Stimulated activated CD8-positive, alpha-beta memory T cell treated with anti-CD3 and anti-CD28 coated beads, Interleukin-4, amount 100 ng/mL, for 48 hours (primary cell): ENCODE measurements at regions not wholly inside any gene's neighbourhood (a gene's known extent, or its start where the extent isn't known, plus 50 kb on each side); places are given as distances from the start of the nearest gene placed in this dataset.
"Not testable (repeated sequence)": the region's sequence is repeated elsewhere in the genome, so short reads cannot be mapped to it uniquely, and the experiment has no call there.

Source experiments
- DNase-seq: peaks from one replicate; pipeline ENCODE4 v3.0.0-alpha.2; 2020

- DNase-seq: no peak
Observed at GRCh38 chr2:146437712-146438111, 1407.1 kb upstream of the ACVR2A start.

- DNase-seq: no peak
Observed at GRCh38 chr2:146433116-146433875, 1411.5 kb upstream of the ACVR2A start.

GRCh38 chr2:146429366-146429765 lies 1415.5 kb upstream of the ACVR2A start:
- DNase-seq: no peak

GRCh38 chr2:146417942-146418341 lies 1426.9 kb upstream of the ACVR2A start:
- DNase-seq: no peak

- no peak for DNase-seq
Observed at GRCh38 chr2:146415291-146415690, 1429.5 kb upstream of the ACVR2A start.

GRCh38 chr2:146414456-146414855 lies 1430.4 kb upstream of the ACVR2A start:
- DNase-seq: no peak

GRCh38 chr2:146413086-146413610 lies 1431.7 kb upstream of the ACVR2A start:
- no peak for DNase-seq

GRCh38 chr2:146412625-146413024 lies 1432.2 kb upstream of the ACVR2A start:
- DNase-seq: no peak

GRCh38 chr2:146405402-146406309 lies 1439.2 kb upstream of the ACVR2A start:
- not testable (repeated sequence) for DNase-seq

- DNase-seq: not testable (repeated sequence)
Observed at GRCh38 chr2:146403546-146404160, 1441.2 kb upstream of the ACVR2A start.

- DNase-seq: no peak
Observed at GRCh38 chr2:146392631-146393030, 1452.2 kb upstream of the ACVR2A start.

- no peak for DNase-seq
Observed at GRCh38 chr2:146392186-146392585, 1452.6 kb upstream of the ACVR2A start.

- DNase-seq: no peak
Observed at GRCh38 chr2:146388757-146389156, 1456.1 kb upstream of the ACVR2A start.

GRCh38 chr2:146386096-146386495 lies 1458.7 kb upstream of the ACVR2A start:
- no peak for DNase-seq

GRCh38 chr2:146385031-146385430 lies 1459.8 kb upstream of the ACVR2A start:
- DNase-seq: no peak

- no peak for DNase-seq
Observed at GRCh38 chr2:146376511-146377064, 1468.2 kb upstream of the ACVR2A start.

- no peak for DNase-seq
Observed at GRCh38 chr2:146374505-146374904, 1470.3 kb upstream of the ACVR2A start.

- not testable (repeated sequence) for DNase-seq
Observed at GRCh38 chr2:146371364-146371763, 1473.5 kb upstream of the ACVR2A start.

GRCh38 chr2:146370826-146371225 lies 1474.0 kb upstream of the ACVR2A start:
- DNase-seq: no peak

- DNase-seq: no peak
Observed at GRCh38 chr2:146366276-146366675, 1478.6 kb upstream of the ACVR2A start.

- DNase-seq: no peak
Observed at GRCh38 chr2:146365041-146365440, 1479.8 kb upstream of the ACVR2A start.

- no peak for DNase-seq
Observed at GRCh38 chr2:146363731-146364130, 1481.1 kb upstream of the ACVR2A start.

GRCh38 chr2:146351689-146352088 lies 1493.1 kb upstream of the ACVR2A start:
- no peak for DNase-seq
